ENCODE measurements at regions not wholly inside any gene's neighbourhood (a gene's known extent, or its start where the extent isn't known, plus 50 kb on each side); places are given as distances from the start of the nearest gene placed in this dataset.

DNA sequence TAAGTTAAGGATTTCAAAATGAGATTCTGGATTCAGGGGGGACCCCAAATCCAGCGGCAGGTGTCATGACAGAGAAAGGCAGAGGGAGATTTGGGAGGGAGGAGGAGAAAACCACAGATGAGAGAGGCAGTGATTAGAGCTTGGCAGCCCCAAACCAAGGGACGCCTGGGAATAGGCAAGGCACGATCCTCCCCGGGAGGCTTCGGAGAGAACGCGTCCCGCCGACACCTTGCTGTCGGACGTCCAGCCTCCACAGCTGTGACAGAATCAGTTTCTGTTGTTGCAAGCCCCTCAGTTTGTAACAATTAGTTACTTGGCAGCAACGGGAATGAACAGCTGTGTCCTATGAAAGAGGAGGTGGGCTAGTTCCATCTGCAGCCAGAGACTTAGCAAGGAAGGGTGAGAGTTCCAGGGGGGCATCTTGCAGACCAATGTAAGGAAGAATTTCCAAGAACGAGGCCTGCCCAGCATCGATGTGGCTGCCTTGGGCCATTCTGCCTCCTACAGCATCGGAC, 110.7 kb upstream of the SDK2 start:
- no peak for DNase-seq

DNA sequence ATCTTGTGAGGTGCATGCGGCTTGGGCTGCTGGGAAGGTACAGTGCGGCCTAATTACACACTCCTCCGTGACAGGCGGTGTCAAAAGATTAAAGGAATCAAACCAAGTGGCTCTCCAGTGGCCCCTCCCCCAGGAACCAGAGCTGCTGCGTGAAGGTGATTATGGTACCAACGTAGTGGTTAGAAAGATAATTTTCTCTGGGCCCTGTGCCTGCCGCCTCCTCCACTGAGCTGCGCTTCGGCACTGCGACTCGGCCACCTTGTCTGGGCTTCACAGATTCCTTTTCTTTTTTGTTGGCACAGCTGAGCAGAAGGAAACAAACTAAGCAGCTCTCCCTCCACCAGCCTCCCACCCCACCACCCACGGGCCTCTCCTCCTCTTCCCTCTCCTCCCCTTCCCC, 113.2 kb upstream of the SDK2 start:
- DNase-seq: no peak

DNA sequence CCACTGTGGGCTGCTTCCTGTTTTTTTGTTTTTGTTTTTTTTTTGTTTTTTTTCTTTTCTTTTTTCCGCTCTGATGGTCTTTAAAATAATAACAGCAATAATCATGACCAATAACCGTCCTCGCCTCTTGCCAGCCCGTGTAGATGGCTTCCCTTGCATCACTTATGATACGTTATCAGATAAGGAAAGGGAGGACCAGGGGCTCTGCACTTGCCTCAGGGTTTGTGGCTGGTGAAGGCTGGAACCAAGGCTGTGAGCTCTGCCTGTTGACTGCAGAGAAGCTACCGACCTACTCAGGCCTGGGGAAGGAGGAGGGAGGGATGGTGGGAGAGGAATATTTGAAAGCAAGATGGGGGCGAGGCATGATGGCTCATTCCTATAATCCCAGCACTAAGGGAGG, 114.0 kb upstream of the SDK2 start:
- no peak for DNase-seq

DNA sequence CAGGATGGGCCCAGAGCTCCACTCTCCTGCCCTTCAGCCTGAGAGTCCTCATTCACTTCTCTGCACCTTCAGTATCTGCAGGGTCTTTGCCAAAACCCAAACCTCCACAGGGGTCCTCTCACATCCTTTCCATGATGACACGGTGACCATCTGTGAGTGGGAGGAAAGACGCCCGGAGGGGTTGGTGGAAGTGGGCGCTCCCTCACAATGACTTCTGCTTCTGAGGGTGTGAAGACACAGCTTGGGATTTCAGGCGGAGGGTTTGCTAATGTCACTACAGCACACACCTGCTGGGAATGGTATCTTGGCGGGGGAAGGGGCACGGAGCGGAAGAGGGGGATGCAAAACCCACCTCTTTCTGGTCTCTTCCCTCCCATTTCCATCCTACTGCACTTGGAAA, 115.1 kb upstream of the SDK2 start:
- DNase-seq: no peak

DNA sequence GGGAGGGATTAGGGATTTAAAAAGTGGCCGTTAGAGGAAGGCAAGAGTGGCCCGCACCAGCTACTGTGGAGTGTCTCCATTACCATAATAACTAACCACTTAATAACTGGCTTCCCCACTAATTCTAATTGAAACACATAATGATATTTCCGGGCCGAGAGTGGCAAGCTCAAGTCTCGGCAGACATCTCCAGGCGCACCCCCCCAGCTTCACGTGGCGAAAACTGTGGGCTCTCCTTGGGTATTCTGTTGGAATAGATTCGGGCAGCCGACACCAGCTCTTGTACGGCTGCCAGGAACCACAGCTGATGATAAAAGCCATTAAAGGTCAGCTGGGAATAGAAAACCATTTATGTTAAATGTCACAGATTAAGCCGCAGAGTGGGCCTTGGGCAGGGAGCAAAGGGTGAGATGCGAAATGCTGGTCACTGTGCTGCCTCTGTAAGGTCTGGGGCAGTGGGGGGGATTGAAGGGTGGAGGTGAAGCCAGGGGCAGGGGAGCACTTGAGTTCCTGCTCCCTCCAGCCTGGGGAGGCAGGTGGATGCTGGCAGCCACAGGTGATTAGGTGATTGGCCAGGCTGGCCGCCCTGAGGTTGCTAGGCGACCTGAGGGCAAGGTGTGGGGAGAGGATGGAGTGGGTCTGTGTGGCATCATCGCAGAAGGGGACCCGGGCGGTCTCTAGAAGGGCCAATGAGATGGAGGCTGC, 115.6 kb upstream of the SDK2 start:
- no peak for DNase-seq

DNA sequence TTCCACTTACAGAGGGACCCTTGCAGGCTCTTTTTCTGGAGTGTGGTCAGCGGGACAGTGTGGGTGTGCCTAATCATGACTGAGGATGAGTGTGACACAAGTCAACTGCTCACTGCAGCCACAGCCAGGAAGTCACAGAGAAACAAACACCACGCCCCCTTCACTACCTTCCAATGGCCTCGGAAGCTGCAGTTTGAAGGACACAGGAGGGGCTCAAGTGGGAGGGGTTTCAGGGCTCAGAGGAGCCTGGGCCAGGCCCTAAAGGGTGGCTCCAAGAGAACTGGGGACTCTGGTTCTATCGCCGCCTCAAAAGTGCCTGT, 116.2 kb upstream of the SDK2 start:
- no peak for DNase-seq

DNA sequence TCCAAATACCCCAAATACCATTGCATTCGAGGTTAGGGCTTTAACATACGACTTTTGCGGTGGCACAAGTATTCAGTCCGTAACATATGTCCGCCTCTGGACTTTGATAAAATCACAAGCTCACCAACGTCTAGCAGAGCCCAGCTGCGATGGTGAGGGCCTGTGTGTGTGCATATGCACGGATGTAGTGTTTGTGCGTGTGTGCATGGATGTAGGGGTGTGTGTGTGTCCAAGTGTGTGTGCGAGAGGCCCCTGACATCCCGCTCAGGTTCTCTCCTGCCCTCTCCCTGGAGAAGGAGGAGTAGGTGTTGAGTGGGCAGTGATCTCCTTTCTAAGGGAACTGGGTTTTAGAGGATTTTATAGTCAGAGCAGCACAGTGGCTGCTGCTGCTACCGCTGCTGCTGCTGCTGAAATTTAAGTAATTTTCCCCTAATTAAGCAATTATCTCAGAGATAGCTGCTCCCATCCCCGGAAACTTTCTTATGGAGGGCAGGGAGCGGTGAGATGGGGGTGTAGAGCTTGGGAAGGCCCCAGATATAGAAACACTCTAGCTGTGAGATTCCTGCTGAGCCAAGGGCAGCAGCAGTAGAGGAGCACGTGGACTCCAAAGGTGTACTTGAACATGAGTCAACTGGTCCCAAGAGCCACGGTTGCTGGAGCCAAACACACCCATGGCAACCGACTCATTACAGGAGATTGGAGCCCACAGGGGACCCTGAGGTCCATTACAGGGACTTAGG, 121.7 kb upstream of the SDK2 start:
- no peak for DNase-seq

DNA sequence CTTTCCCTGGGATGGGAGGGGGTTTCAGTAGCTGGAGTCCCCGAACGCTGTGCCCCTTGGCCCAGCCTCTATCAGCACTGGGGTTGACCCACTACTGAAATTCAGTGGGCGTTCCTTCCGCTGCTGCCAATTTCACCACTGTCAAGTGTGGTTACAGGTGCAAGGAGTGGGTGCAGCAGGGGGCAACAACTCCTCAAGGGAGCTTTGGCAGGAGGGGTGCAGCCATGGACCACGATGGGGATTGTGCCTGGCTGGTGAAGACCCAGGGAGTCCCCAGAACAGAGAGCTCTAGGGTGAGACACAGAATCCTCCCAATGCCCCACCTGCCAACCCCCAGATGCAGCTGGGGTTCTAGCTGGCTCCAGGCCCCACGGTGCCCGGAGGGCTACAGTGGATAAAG, 123.5 kb upstream of the SDK2 start:
- DNase-seq: no peak

DNA sequence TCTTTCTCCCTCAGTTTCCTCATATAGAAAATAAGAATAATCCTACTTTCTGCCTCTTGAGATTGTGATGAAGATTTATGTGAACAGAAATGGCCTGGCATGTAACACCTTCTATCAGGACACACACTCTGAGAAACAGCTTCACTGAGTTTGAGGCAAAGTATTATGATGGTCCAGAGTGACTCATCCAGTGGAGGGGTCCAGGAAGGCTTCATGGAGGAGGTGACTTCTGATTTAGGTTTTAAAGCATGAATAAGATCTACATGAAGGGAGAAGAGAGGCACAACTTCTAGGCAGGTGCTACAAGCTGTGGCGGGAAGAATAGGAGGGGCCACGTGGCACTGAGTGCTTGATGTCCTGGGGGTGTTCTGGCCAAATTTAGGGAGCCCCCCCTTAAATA, 124.4 kb upstream of the SDK2 start:
- DNase-seq: no peak

DNA sequence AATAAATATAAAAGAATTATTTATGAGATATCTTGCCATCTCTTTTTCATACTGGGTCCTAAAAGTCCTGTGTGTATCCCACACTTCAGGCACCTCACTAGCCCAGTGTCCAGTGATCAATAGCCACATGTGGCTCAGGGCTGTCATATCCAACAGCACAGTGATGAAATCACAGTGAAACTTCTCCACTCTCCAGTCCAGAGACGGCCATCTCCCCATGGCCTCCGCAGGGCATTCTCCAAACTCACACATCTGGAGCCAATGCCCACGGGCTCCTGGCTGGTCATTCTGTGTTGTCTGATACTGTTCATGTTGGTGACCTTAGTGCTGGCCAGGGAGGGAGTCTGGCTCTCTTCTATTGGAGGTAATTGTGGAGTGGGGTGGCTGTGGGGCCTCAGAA, 125.2 kb upstream of the SDK2 start:
- no peak for DNase-seq

DNA sequence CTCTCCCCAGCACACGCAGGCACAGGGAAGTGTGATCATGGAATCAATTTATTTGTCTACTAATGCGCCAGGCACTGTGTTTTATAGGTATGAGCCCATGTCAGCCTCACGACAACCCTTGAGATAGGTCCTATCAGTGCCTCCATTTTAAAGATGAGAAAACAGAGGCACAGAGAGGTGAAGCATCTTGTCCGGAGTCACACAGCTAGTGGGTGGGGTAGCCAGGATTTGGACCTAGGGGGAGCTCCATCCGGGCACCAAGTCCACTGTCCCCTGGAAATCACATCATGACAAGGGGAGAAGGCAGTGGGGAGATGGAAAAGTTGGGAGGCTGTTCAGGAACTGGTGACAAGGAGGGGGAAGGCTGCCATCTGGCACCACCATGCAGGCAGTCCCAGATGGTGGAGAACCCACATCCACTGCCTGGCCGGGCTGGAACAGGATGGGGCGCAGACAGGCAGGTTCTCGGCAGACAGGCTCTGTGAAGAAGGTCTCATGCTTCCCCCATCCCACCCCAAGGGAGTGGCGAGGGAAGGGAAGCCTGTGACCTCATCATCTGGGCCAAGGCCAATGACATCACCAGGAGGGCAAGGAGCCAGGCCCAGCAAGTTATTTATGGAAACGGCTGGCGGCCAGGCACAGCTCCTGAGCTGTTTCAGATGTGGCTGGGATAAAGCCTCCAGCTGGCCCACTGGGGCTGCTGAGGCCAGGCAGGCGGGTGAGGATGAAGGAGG, 126.0 kb upstream of the SDK2 start:
- DNase-seq: peak; percentile 91

DNA sequence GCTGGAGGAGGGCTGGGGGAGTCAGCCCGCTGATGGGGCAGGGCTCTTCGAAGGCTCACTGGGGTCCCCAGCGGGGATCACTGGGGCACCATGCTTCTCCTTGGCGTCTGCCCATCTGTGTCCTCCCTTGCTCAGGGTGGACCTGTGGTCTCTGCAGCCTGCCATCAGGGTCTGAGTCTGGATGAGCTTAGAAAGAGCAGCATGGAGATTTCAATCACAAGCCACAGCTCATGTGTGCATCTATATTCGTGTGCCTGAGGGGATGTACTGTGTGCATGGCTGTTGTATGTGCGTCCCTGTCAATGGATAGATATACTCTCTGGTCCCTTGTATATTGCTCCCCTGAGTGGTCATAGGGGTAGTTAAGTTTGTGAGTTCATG, 126.6 kb upstream of the SDK2 start:
- DNase-seq: no peak

DNA sequence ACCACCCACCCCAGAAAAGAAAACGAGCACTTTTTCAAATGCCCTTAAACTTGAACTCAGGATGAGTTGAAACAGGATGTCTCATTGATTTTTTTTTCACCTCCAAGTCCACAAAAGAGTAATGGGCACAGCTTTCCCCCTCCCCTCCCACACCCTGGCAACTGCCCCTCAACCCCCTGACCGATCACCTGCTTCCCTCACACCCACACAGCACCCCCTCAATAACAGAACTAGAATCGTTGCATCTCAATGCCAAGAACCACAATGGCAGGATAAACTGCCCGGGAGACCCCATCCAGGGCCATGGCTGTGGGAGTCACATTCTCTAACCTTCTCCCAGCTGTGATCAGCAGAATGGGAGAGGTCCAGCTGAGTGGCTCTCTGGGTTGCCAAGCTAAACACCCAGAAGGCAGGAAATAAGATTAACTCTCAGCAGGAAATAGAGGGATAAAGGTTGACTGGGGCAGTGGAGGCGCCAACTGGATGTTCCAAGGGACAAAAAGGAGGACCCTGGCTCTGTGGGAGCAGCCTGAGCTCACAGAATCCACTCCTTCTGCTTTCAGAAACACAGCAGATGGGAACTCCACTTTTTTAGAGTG, 128.0 kb upstream of the SDK2 start:
- DNase-seq: no peak

DNA sequence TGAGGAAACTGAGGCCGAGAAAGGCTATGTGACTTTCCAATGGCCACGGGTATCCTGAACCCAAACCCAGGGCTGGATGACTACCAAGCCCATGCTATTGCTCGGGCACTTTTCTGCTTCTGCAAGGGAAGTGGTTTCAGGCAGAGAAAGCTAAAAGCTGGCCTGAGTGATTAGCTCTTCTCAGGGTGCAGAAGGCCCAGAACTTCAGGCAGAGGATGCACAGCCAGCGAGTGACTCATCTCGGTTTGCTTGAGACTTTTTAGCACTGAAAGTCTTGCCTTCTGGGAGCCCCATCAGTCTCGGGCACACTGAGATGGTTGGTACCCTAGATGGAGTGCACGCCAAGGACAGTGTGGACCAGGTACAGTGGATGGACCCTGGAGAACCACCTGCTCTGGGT, 129.5 kb upstream of the SDK2 start:
- DNase-seq: no peak

DNA sequence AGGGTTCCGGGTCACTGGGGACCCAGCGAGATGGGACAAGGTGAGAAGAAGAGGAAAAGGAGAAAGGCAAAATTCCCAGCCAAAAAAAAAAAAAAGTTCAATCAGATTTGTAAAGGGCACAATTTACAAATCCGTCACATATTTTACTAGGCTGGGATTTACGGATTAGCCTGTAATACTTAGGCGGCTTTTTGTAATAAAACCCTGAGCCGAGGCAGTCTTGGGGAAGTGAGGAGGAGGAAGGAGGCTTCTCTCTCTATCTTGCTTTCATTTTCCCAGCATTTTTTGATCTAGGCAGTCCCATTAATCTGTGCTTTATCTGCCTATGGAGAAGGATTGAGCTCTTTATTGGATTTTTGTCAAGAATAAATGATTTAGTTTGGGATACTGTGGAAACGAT, 130.6 kb upstream of the SDK2 start:
- no peak for DNase-seq

DNA sequence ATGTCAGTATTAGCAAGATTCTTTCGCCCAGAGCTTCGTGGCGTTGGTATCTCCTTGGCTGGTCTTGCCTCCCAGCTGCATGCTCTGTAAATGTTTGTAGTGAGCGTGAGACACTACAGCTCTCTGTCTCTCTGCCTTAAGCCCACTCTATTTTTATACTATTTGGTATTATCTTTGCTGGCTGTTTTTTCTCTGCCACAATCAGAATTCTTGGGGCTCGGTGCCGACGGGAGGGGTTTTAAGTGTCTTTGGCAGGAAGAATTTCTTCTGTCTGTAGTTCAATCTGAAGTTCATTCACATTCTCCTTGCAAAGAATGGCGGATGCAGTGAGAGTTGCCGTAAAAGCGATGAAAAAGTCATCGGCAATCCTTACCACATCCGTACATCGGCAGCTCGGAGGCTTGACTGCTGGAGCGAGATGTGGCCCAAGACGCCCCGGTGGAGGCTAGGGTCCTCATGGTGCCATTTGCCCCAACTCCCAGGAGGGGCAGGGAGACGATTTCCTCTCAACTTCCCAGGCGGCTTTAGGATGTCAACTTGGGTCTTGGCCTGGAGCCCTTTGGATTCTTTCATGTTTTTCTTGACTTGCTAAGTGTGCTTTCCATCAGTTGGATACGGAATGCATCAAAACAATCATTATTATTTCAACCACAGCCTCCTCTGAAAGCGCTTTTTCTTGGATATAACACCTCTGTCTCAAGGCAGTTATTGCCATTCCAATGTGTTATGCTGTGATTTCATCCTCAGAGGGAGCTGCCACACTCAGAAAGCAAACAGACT, 132.3 kb upstream of the SDK2 start:
- no peak for DNase-seq

DNA sequence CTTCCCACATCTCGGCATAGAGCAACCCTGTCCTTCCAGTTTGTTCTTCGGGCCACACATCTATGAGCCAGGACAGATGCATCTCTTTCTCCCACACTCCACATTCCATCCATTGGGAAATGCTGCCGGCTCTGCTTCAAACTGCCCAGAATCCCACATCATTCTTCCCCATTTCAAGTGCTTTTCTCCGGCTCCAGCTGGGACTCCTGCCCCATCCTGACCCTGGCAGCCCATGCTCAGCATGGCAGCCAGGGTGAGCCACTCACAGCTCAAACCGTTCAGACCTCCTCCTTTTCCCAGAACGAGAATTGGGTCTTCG, 132.8 kb upstream of the SDK2 start:
- no peak for DNase-seq

DNA sequence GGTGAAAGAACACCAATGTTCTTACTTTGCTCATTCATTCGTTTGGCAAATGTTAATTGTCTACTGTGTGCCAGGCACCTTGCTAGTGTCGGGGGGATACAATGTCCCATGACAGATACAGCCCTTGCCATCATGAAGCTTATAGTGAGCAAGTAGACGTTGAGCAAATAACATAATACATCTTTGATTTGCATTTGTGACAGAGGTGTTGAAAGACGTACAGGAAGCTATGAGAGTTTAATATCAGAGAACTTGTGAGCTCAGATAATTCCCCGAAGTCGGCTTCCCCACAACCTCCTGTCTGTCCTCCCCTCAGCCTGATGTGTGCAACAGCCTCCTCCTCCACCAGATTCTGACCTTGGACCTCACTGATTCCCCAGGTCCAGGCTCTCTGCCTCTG, 138.0 kb upstream of the SDK2 start:
- DNase-seq: no peak

DNA sequence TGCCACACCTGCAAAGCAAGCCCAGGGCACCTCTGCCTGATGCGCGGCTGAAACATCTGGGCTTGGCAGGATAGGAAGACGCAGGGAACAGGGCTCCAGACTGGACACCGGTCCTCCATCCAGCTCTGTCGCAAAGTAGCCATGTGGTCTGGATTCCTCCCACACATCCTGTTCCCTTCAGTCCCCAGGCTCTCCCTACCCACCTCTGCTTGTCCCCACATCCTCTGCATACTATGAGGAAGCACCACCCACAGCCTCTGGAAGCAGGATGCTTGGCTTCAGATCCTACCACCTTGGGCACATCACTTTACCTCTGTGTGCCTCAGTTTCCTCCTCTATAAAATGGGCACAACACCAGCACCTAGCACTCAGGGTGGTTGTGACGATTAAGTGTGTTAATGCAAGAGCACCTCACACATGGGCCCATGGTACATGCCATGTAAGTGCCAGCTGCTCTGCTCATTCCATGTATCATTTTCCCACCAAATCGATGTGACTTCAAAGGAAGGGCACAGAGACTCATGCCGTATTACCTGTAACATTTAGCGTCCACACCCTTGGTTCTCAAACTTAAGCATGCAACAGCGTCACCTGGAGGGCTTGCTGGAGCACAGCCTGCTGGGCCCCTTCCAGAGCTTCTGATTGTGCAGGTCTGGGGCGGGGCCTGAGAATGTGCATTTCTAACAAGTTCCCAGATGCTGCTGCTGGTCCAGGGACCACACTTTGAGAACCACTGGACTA, 138.6 kb upstream of the SDK2 start:
- no peak for DNase-seq

DNA sequence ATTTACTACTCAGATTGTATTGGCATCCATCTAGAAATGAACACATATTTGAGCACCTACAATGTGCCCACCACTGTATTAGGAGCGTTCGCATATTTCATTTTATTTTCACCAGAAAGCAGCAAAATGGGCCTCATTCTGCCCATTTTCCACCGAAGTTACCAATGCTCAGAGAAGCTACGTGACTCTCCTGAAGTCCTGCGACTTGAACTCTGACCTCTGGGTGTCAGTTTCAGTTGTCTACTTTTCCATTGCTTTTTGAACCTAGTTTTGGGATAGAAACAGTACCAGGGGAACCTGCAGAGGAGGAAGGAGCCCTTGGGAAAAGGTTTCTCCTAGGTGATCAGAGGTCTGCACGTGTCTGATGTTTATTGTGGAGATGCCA, 139.1 kb upstream of the SDK2 start:
- no peak for DNase-seq

DNA sequence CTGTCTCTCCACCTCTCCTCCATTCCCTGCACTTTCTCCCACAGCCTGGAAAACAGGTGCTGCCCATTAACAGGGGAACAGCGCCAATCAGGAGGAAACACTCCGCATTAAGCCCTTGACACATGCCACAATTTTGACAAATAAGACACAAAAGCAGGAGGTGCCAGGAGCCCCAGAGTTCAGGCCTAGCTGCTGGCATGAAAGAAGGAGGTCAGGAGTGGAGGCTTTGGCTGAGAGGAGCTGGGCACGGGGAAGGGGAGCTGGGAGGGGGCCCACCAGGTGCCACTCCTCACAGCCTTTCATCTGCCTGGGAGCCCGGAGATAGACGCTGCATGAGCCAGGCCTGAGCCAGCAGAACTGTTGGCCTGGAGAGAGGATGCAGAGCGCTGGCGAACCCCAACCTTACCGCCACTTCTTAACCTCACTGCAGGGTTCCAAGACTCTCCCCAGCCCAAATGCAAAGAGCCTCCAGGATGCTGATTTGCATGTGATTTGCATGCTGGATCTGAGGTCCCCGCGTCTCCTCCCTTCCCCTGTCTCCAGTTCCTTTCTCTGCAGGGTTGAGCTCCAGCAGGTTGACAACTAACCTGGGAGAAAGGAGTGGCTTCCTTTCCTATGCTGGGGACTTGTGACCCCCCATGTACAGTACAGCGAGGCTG, 139.8 kb upstream of the SDK2 start:
- DNase-seq: no peak

DNA sequence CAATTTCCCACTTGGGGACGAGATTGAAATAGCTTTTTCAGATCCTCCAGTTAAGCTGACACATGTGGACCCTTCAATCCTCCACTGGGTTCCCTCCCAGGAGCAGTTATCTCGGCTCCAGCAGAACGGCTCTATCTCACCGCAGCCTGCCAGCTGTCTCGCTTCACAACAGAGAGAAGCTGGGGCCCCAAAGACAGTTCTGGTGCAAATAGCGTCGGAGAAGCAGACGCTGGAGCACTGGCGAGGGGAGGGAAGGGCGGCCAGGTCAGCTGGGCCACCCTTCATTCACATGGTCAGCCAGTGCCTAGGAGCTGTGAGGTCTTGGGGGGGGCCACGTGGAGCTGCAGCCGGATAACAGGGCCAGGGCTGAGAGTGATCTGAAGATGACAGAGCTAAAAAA, 141.3 kb upstream of the SDK2 start:
- no peak for DNase-seq

All from hindlimb muscle (tissue), 1 donor.